ENCODE measurements at regions not wholly inside any gene's neighbourhood (a gene's known extent, or its start where the extent isn't known, plus 50 kb on each side); places are given as distances from the start of the nearest gene placed in this dataset.

DNA sequence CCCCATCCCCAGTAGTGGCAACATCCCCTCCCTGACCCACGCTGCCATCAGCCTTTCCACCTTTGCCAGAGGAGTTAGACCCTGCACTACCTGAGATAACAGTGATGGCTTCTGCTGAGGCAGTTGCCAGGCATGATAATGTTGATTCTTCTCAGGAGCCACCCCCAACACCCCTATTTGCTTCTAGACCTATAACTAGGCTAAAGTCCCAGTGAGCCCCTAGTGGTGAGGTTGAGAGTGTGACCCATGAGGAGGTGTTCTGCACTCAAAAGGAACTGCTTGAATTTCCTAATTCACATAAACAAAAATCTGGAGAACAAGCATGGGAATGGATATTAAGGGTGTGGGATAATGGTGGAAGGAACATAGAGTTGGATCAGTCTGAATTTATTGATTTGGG, 159.6 kb upstream of the COL11A1 start:
- Histone ChIP-seq H3K27me3 (no peaks in the 10 kb centered on the region), H3K9me3 (no peaks in the 10 kb centered on the region), H3K27ac (no peak overlapping the region), H3K4me1 (no peaks in the 10 kb centered on the region), H3K36me3 (no peaks in the 10 kb centered on the region), H3K4me3 (no peak overlapping the region)
- TF ChIP-seq, protein P1, sequence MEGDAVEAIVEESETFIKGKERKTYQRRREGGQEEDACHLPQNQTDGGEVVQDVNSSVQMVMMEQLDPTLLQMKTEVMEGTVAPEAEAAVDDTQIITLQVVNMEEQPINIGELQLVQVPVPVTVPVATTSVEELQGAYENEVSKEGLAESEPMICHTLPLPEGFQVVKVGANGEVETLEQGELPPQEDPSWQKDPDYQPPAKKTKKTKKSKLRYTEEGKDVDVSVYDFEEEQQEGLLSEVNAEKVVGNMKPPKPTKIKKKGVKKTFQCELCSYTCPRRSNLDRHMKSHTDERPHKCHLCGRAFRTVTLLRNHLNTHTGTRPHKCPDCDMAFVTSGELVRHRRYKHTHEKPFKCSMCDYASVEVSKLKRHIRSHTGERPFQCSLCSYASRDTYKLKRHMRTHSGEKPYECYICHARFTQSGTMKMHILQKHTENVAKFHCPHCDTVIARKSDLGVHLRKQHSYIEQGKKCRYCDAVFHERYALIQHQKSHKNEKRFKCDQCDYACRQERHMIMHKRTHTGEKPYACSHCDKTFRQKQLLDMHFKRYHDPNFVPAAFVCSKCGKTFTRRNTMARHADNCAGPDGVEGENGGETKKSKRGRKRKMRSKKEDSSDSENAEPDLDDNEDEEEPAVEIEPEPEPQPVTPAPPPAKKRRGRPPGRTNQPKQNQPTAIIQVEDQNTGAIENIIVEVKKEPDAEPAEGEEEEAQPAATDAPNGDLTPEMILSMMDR (IDR thresholded peaks at IDR 0.05): no peak
- no peak for TF ChIP-seq POLR2A (IDR thresholded peaks at IDR 0.05)
- intact Hi-C loops (cut with DNase I): no loop called here
- WGBS (ENCODE audit: insufficient coverage, low coverage, low lambda C conversion rate, missing lambda C conversion rate): 50% methylated on average over 1 of the region's 1 CpG
- no peak for ATAC-seq
- DNase-seq: no peak

DNA sequence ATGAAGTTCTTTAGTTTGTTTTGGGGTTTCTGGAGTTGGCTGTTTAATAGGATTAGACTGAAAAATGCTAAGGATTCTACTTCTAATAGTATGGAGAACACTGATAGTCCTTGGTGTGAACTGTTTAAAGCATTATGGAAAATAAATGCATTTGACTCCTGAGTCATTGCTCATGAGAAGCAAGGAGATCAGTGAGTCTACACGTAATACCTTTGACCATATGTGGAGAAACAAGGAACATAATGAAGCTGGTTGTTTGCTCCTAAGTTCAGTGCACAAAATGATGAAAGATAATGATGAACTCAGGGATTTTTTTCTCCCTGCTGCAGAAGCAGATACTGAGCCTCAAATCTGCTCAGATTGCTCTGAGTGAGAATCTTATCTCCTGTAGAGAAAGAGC, 158.9 kb upstream of the COL11A1 start:
- Histone ChIP-seq H3K36me3 (no peaks in the 10 kb centered on the region), H3K27me3 (no peaks in the 10 kb centered on the region), H3K4me3 (no peak overlapping the region), H3K4me1 (no peaks in the 10 kb centered on the region), H3K9me3 (no peaks in the 10 kb centered on the region), H3K27ac (no peak overlapping the region)
- 27% methylated on average over 1 of the region's 1 CpG for WGBS (ENCODE audit: insufficient coverage, low coverage, low lambda C conversion rate, missing lambda C conversion rate)
- ATAC-seq: no peak
- no peak for DNase-seq
- intact Hi-C loops (cut with DNase I): no loop called here
- TF ChIP-seq, protein P1 (IDR thresholded peaks at IDR 0.05): no peak
- no peak for TF ChIP-seq POLR2A (IDR thresholded peaks at IDR 0.05)

DNA sequence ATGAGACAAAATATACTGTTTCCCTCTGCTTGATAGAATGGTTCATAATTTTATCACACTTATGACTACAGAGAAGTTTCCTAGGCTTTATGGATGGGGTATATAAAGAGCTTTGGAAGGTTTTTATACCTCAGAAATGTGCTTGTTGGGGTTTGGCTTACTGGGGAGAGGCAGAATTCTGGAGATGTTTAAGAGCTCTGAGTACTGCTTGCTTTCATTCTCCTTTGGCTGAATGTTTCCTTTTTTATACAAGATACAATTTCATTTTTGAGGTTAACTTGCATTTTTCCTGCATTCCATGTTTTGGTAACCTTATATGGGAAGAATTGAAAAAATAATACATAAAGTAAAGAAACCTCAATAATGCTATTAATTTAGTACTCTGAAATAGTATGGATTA, 157.7 kb upstream of the COL11A1 start:
- no peak for TF ChIP-seq POLR2A (IDR thresholded peaks at IDR 0.05)
- TF ChIP-seq, protein P1 (IDR thresholded peaks at IDR 0.05): no peak
- DNase-seq: no peak
- H3K27ac ChIP-seq: no peak overlapping the region
- ATAC-seq: no peak
- no peaks in the 10 kb centered on the region for H3K9me3 ChIP-seq
- H3K4me1 ChIP-seq: no peaks in the 10 kb centered on the region
- H3K27me3 ChIP-seq: no peaks in the 10 kb centered on the region
- intact Hi-C loops (cut with DNase I): no loop called here
- no peak overlapping the region for H3K4me3 ChIP-seq
- no peaks in the 10 kb centered on the region for H3K36me3 ChIP-seq

DNA sequence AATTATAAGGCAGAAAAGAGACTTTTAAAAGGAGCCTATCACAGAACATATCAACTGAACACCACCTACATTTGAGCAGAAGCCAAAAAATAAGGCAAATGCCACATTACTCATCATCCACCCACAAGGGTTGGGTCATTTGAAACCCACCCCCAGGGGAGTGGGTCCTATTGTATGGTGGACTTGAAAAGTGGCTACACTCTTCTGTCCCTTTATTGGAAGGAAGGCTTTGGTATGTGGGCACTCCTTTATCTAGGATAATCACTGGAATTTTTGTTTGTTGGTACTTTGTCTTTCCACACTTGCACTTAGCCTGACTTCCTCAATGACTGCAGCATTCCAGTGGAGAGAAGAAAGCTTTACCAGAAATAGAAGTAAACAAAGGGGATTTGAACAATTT, 157.2 kb upstream of the COL11A1 start:
- DNase-seq (no peak), ATAC-seq (no peak)
- Histone ChIP-seq H3K9me3 (no peaks in the 10 kb centered on the region), H3K27ac (no peak overlapping the region), H3K4me1 (no peaks in the 10 kb centered on the region), H3K27me3 (no peaks in the 10 kb centered on the region), H3K36me3 (no peaks in the 10 kb centered on the region), H3K4me3 (no peak overlapping the region)
- intact Hi-C loops (cut with DNase I): no loop called here
- TF ChIP-seq, protein P1 (IDR thresholded peaks at IDR 0.05): no peak
- no peak for TF ChIP-seq POLR2A (IDR thresholded peaks at IDR 0.05)

DNA sequence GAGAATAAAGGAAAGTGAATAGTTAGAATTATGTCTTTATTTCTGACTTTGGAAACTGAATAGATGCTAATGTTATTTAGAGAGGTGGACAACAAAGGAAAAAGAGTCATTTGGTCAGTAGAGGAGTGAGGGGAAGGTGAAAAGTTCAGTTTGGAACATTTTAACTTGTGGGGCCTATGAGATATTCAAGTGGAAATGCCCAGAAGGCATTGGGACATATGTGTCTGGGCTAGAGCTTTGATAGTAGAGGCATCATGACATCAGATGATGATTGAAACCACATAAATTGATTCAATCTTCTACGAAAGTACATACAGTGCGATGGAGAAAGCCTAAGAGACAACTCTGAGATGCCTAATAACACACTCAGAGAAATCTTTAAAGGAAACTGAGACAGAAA, 151.7 kb upstream of the COL11A1 start:
- intact Hi-C loops (cut with DNase I): no loop called here
- no peak for TF ChIP-seq POLR2A (IDR thresholded peaks at IDR 0.05)
- Histone ChIP-seq H3K27ac (no peak overlapping the region), H3K9me3 (no peaks in the 10 kb centered on the region), H3K36me3 (no peaks in the 10 kb centered on the region), H3K27me3 (no peaks in the 10 kb centered on the region), H3K4me3 (no peak overlapping the region), H3K4me1 (no peaks in the 10 kb centered on the region)
- ATAC-seq (no peak), DNase-seq (no peak)
- WGBS (ENCODE audit: insufficient coverage, low coverage, low lambda C conversion rate, missing lambda C conversion rate): 45% methylated on average over 2 of the region's 2 CpGs

Measured in right lobe of liver (tissue), 6 donors.